ENCODE measurements at regions not wholly inside any gene's neighbourhood (a gene's known extent, or its start where the extent isn't known, plus 50 kb on each side); places are given as distances from the start of the nearest gene placed in this dataset. TPM values are rescaled to one million over a fixed set of nuclear protein-coding genes. Genes with fewer than 3 reads are reported as not detected.

DNA sequence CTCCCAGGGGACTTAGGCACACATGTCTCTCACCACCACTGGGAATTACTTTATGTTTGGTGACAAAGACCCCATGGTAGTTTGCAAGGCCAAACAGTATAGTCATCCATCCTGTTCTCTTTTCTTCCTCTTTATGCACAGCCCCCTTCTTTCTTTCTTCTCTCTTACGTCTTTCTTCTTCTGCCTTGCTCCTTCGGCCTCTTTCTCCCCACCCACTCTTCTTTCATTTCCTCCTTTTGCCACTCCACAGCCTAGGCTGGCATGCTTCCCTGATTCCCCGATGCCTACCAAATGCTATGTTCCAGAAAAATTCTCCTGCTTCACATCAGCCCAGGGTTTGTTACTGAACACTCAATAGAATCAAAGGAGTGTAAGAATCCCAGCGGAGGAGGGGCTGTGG, 62.4 kb upstream of the MKLN1 start:
- 88% methylated on average over 4 of the region's 4 CpGs for WGBS
- no peak for DNase-seq (ENCODE audit: extremely low spot score)
- no peak overlapping the region for H3K4me3 ChIP-seq (ENCODE audit: low read depth, low read length)

DNA sequence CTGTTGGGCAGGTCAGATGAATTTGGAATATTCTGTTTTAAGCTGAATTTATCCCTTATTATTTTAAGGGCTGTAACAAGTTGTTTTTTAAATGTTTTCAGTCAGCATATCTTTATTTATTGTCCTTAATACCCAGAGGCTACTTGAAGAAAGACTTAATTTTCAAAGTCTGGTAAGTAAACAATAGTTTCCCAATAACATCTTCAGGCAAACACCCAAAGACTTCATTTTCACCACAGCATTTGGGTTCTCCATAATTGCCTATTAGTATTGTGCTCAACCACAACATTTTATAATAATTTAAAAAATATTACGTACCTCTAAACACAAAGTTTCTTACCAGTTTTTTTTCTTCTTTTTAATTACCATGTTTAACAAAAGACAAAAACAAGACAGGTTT, 60.0 kb upstream of the MKLN1 start:
- no peaks in the 10 kb centered on the region for H3K4me1 ChIP-seq (ENCODE audit: insufficient read depth)
- H3K36me3 ChIP-seq (ENCODE audit: insufficient read depth), result no peaks in the 10 kb centered on the region
- WGBS, result 90% methylated on average over 1 of the region's 1 CpG
- no peak overlapping the region for H3K27ac ChIP-seq (ENCODE audit: low read depth)
- no peak overlapping the region for H3K4me3 ChIP-seq (ENCODE audit: low read depth, low read length)
- DNase-seq (ENCODE audit: extremely low spot score), result no peak

More for the DNA sequence above, 62.4 kb upstream of the MKLN1 start:
- H3K27ac ChIP-seq (ENCODE audit: low read depth), result no peak overlapping the region
- H3K36me3 ChIP-seq (ENCODE audit: insufficient read depth), result no peaks in the 10 kb centered on the region
- H3K4me1 ChIP-seq (ENCODE audit: insufficient read depth), result no peaks in the 10 kb centered on the region

DNA sequence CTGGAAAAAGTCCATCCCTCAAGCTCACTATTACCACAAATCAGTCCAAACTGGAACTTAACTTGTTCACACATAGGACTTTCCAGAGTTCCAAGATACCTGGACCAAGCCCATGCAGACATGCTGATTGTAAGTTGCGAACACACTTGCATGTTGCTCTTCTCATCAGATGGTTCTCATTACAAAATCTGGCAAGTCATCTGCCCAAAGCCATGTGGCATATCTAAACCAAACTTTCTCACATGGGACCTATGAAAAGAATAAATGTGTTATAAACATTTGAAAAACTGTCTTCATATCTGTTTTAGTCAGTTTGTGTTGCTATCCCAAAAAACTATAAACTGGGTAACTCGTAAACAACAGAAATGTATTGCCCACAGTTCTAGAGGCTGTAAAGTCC, 58.8 kb upstream of the MKLN1 start:
- no peaks in the 10 kb centered on the region for H3K4me1 ChIP-seq (ENCODE audit: insufficient read depth)
- H3K4me3 ChIP-seq (ENCODE audit: low read depth, low read length), result no peak overlapping the region
- no peak for DNase-seq (ENCODE audit: extremely low spot score)
- no peak overlapping the region for H3K27ac ChIP-seq (ENCODE audit: low read depth)
- 63% methylated on average over 2 of the region's 2 CpGs for WGBS
- no peaks in the 10 kb centered on the region for H3K36me3 ChIP-seq (ENCODE audit: insufficient read depth)

DNA sequence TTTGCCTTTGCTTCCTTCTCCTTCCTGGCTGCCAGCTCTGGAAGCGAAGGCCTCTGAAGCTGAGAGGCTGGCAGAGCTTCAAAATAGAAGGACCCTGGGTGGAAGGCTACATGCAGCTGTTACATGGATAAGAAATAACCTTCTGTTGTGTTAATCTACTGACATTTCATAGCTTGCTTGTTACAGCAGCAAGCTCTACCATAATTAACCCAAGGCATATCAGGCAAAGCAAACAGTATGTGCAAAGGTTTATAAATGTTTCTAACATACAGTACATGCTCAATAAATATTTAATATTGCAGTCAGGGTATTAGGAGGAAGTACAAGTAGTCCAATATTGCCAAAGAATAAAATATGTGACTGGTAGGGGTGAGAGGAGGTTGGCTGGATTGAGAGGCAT, 55.6 kb upstream of the MKLN1 start:
- Histone ChIP-seq H3K27ac (ENCODE audit: low read depth) (no peak overlapping the region), H3K36me3 (ENCODE audit: insufficient read depth) (no peaks in the 10 kb centered on the region), H3K4me1 (ENCODE audit: insufficient read depth) (no peaks in the 10 kb centered on the region), H3K4me3 (ENCODE audit: low read depth, low read length) (no peak overlapping the region)
- WGBS, result 98% methylated on average over 1 of the region's 1 CpG
- no peak for DNase-seq (ENCODE audit: extremely low spot score)

DNA sequence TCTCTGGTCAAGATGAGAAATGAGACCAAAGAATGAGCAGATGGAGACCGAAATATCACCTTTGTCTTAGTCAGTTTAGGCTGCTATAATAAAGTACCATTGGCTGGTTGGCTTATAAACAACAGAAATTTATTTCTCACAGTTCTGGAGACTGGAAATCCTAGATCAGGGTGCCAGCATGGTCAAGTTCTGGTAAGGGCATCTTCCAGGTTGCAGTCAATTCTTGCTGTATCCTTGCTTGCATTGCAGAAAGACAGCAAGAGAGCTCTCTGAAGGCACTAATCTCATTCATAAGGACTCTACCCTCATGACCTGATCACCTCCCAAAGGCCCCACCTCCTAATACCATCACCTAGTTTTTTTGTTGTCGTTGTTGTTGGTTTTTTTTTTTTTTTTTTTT, 52.7 kb upstream of the MKLN1 start:
- Histone ChIP-seq H3K4me1 (ENCODE audit: insufficient read depth) (no peaks in the 10 kb centered on the region), H3K4me3 (ENCODE audit: low read depth, low read length) (no peak overlapping the region), H3K36me3 (ENCODE audit: insufficient read depth) (no peaks in the 10 kb centered on the region), H3K27ac (ENCODE audit: low read depth) (no peak overlapping the region)
- WGBS, result 88% methylated on average over 2 of the region's 2 CpGs
- DNase-seq (ENCODE audit: extremely low spot score), result no peak

DNA sequence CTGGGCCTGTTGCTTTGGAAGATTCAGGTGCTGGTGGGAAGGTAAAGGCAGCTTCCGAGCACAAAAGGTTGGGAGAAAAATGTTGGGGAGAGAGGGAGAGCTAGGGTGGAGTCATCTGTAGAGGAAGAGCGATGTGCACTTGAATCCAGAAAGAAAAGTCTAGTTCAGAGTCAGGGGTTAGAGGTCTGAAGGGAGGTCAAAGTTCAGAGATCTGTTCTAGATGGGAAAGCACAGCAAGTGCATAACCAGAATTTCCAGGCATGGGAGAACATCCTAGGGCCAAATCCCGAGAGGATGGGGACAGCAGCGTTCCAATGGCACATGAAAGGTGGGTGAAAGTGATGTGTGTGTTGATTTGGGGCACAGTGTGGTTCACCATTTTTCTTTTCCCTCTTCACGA, 51.5 kb upstream of the MKLN1 start:
- no peaks in the 10 kb centered on the region for H3K4me1 ChIP-seq (ENCODE audit: insufficient read depth)
- DNase-seq (ENCODE audit: extremely low spot score), result no peak
- H3K27ac ChIP-seq (ENCODE audit: low read depth), result no peak overlapping the region
- H3K4me3 ChIP-seq (ENCODE audit: low read depth, low read length), result no peak overlapping the region
- H3K36me3 ChIP-seq (ENCODE audit: insufficient read depth), result no peaks in the 10 kb centered on the region
- WGBS, result 88% methylated on average over 5 of the region's 5 CpGs

DNA sequence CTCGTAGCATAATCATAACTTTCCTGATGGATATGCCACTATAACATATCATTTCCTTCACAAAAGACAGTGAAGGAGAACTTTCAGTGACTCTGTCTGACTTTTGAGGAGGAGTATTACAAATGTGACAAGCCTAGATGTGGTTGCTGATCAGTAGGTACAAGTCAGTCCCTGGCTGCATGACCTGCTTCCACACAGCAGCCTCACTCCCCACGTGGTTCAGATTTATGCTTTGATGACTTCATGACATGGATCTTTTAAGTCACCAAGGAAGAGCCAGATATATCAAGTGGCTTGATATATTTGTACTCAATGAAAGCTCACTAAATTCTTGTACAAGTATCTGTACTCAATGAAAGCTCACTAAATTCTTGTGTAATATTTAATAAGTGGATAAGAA, 50.9 kb upstream of the MKLN1 start:
- Histone ChIP-seq H3K36me3 (ENCODE audit: insufficient read depth) (no peaks in the 10 kb centered on the region), H3K4me1 (ENCODE audit: insufficient read depth) (no peaks in the 10 kb centered on the region), H3K27ac (ENCODE audit: low read depth) (no peak overlapping the region), H3K4me3 (ENCODE audit: low read depth, low read length) (no peak overlapping the region)
- DNase-seq (ENCODE audit: extremely low spot score), result no peak
- WGBS, result 70% methylated on average over 2 of the region's 2 CpGs

Small RNA genes in the stretch of these regions (small RNA-seq; reads per million reads assigned to genes)
- gene AC016831.3 (not detected), gene RNU6-1010P (not detected)
